IMR-90 (cell line): ENCODE measurements at regions not wholly inside any gene's neighbourhood (a gene's known extent, or its start where the extent isn't known, plus 50 kb on each side); places are given as distances from the start of the nearest gene placed in this dataset.

Experiments used
- ATAC-seq: fragments of 200-7000 bp; cut with Tn5 transposase; 2 replicates; pipeline ENCODE4 v1.9.1; 2020; ENCODE audit warnings: low read depth, mild to moderate bottlenecking, moderate library complexity
- BruUV-seq: library from RNA; stranded (reverse); fragments of 400-500 nt; replicated peaks from 2 replicates; lab custom pipeline; 2021; lab: Mats Ljungman, UMichigan
- CTCF ChIA-PET: fragments of 300-600 bp; formaldehyde crosslinking; extraction: SDS; loops from one replicate; lab custom pipeline; 2021; ENCODE audit warnings: antibody characterized with exemption; lab: Yijun Ruan, JAX
- POLR2A ChIA-PET: fragments of 300-600 bp; sonication (Branson Sonifier 250); formaldehyde crosslinking; loops from one replicate; lab custom pipeline; 2022; ENCODE audit warnings: antibody characterized with exemption; ENCODE audit not compliant: unreplicated experiment; lab: Charles Lee
- DNase-seq: peaks from one replicate; pipeline ENCODE4 v3.0.0; 2013
- H2AFZ ChIP-seq: replicated peaks from 2 replicates; pipeline ENCODE3; 2013; ENCODE audit warnings: low read length, mild to moderate bottlenecking; ENCODE audit not compliant: poor library complexity
- H2AK5ac ChIP-seq: 2 replicates; pipeline ENCODE4 v1.6.1; 2013; ENCODE audit warnings: low read depth, low read length, inconsistent platforms
- H2AK9ac ChIP-seq: replicated peaks from 2 replicates; pipeline ENCODE3; 2013; ENCODE audit warnings: mild to moderate bottlenecking, low read depth, low read length, moderate library complexity; ENCODE audit not compliant: poor library complexity
- H2BK120ac ChIP-seq: 2 replicates; pipeline ENCODE4 v1.6.1; 2013; ENCODE audit warnings: low read depth, low read length, inconsistent platforms
- H2BK15ac ChIP-seq: 3 replicates; pipeline ENCODE4 v1.6.1; 2013; ENCODE audit warnings: low read depth, low read length, inconsistent platforms
- H2BK20ac ChIP-seq: 2 replicates; pipeline ENCODE4 v1.6.1; 2013; ENCODE audit warnings: low read depth, mild to moderate bottlenecking, inconsistent platforms, low read length, moderate library complexity
- H2BK5ac ChIP-seq: 2 replicates; pipeline ENCODE4 v1.6.1; 2013; ENCODE audit warnings: mild to moderate bottlenecking, low read depth, low read length, inconsistent platforms; ENCODE audit not compliant: poor library complexity, severe bottlenecking
- H3K14ac ChIP-seq: replicated peaks from 2 replicates; pipeline ENCODE4 v1.6.1; 2013; ENCODE audit warnings: low read depth, low read length, inconsistent platforms
- H3K18ac ChIP-seq: 2 replicates; pipeline ENCODE4 v1.6.1; 2013; ENCODE audit warnings: low read depth, low read length, control low read depth
- H3K23ac ChIP-seq: 2 replicates; pipeline ENCODE4 v1.6.1; 2013; ENCODE audit warnings: low read depth, low read length, inconsistent platforms
- H3K27ac ChIP-seq: 2 replicates; pipeline ENCODE4 v1.5.1; 2013; ENCODE audit warnings: mild to moderate bottlenecking, control low read depth, low read length; ENCODE audit not compliant: insufficient read depth
- H3K27me3 ChIP-seq: 2 replicates; pipeline ENCODE4 v1.6.1; 2013; ENCODE audit warnings: low read length; ENCODE audit not compliant: control insufficient read depth, insufficient read depth
- H3K36me3 ChIP-seq: 2 replicates; pipeline ENCODE4 v1.6.1; 2013; ENCODE audit warnings: low read length, mixed read lengths; ENCODE audit not compliant: control insufficient read depth, insufficient read depth
- H3K4ac ChIP-seq: 2 replicates; pipeline ENCODE4 v1.6.1; 2013; ENCODE audit warnings: low read depth, low read length, inconsistent platforms
- H3K4me1 ChIP-seq: 2 replicates; pipeline ENCODE4 v1.6.1; 2013; ENCODE audit warnings: low read length, mixed read lengths; ENCODE audit not compliant: control insufficient read depth, insufficient read depth
- H3K4me2 ChIP-seq: 2 replicates; pipeline ENCODE4 v1.6.1; 2013; ENCODE audit warnings: low read depth, mild to moderate bottlenecking, control low read depth, low read length, moderate library complexity
- H3K4me3 ChIP-seq: 2 replicates; pipeline ENCODE4 v1.5.1; 2013; ENCODE audit warnings: low read depth, mild to moderate bottlenecking, control low read depth, low read length, moderate library complexity; ENCODE audit not compliant: insufficient read depth
- H3K56ac ChIP-seq: 2 replicates; pipeline ENCODE4 v1.6.1; 2013; ENCODE audit warnings: low read length, inconsistent platforms; ENCODE audit not compliant: insufficient read depth; ENCODE audit errors: extremely low read depth
- H3K79me1 ChIP-seq, 2 experiments: 2 replicates each; pipeline ENCODE4 v1.6.1; 2013; ENCODE audit warnings: low read length in 2 of 2, inconsistent platforms in 1 of 2, low read depth in 1 of 2
- H3K9ac ChIP-seq: 2 replicates; pipeline ENCODE4 v1.6.1; 2013; ENCODE audit warnings: low read depth, low read length, control low read depth
- H3K9me1 ChIP-seq: 2 replicates; pipeline ENCODE4 v1.6.1; 2013; ENCODE audit warnings: low read length, inconsistent platforms; ENCODE audit not compliant: insufficient read depth
- H3K9me3 ChIP-seq: 2 replicates; pipeline ENCODE4 v1.6.1; 2013; ENCODE audit warnings: low read length; ENCODE audit not compliant: control insufficient read depth, insufficient read depth
- H4K20me1 ChIP-seq: 2 replicates; pipeline ENCODE4 v1.6.1; 2013; ENCODE audit warnings: low read length, inconsistent platforms; ENCODE audit not compliant: insufficient read depth
- H4K5ac ChIP-seq: 2 replicates; pipeline ENCODE4 v1.6.1; 2013; ENCODE audit warnings: mild to moderate bottlenecking, low read depth, low read length, control low read depth
- H4K8ac ChIP-seq, 2 experiments: 2 replicates each; pipeline ENCODE4 v1.6.1; 2013; ENCODE audit warnings: low read depth in 2 of 2, low read length in 2 of 2, control low read depth in 1 of 2, inconsistent platforms in 1 of 2
- H4K91ac ChIP-seq: 2 replicates; pipeline ENCODE4 v1.6.1; 2013; ENCODE audit warnings: low read depth, low read length, inconsistent platforms; ENCODE audit not compliant: insufficient read depth
- CEBPB ChIP-seq: IDR thresholded peaks from 2 replicates; pipeline ENCODE4 v1.6.1; 2012; ENCODE audit warnings: low read depth, low read length, improper control_type of control experiment
- CHD1 ChIP-seq: IDR thresholded peaks from 2 replicates; pipeline ENCODE4 v1.6.1; 2012; ENCODE audit warnings: low read depth, low read length, improper control_type of control experiment
- CTCF ChIP-seq: conservative IDR thresholded peaks from 2 replicates; pipeline ENCODE4 v1.5.1; 2012; ENCODE audit warnings: mild to moderate bottlenecking, low read depth, low read length, improper control_type of control experiment
- FOS ChIP-seq: fragments of 150-350 bp; IDR thresholded peaks from 2 replicates; pipeline ENCODE4 v1.6.1; 2016; ENCODE audit warnings: low read depth, low read length
- MAFK ChIP-seq: IDR thresholded peaks from 2 replicates; pipeline ENCODE4 v1.6.1; 2012; ENCODE audit warnings: low read depth, low read length, improper control_type of control experiment
- MAZ ChIP-seq: IDR thresholded peaks from 2 replicates; pipeline ENCODE4 v1.6.1; 2012; ENCODE audit warnings: low read depth, mild to moderate bottlenecking, low read length, improper control_type of control experiment, moderate library complexity, borderline replicate concordance
- MXI1 ChIP-seq: IDR thresholded peaks from 2 replicates; pipeline ENCODE4 v1.6.1; 2012; ENCODE audit warnings: low read depth, mild to moderate bottlenecking, low read length, moderate library complexity, borderline replicate concordance
- NFE2L2 ChIP-seq: fragments of 150-350 bp; IDR thresholded peaks from 2 replicates; pipeline ENCODE4 v1.6.1; 2016; ENCODE audit warnings: low read depth, mild to moderate bottlenecking, low read length
- RFX5 ChIP-seq: IDR thresholded peaks from 2 replicates; pipeline ENCODE4 v1.8.0; 2012; ENCODE audit warnings: low read depth, mild to moderate bottlenecking, low read length, moderate library complexity
- WGBS, 2 experiments: methylation state at CpG; one replicate each; pipeline versions ENCODE4 v1.1.5 to v1.1.7; 2013; ENCODE audit warnings: missing lambda C conversion rate in 2 of 2; ENCODE audit not compliant: insufficient read length in 1 of 2; ENCODE audit errors: extremely low coverage in 2 of 2; 5-methylcytosine and 5-hydroxymethylcytosine counted together
- dilution Hi-C: fragments of 300-500 bp; cut with HindIII; formaldehyde crosslinking; loops from one replicate; pipeline ENCODE4 v1.14.3; 2018; ENCODE audit warnings: low sequenced_read_pairs; ENCODE audit not compliant: unreplicated experiment
- in situ Hi-C: fragments of 300-500 bp; cut with MboI; formaldehyde crosslinking; loops from 3 replicates; pipeline ENCODE4 v1.14.3; 2019; ENCODE audit warnings: low sequenced_read_pairs, inconsistent platforms, mixed read lengths
- intact Hi-C: fragments of 100-400 bp; cut with micrococcal nuclease; formaldehyde crosslinking; loops from 2 replicates; pipeline ENCODE4 v1.10.0; 2022
- TF ChIP-seq, protein P1 (sequence below): fragments of 150-350 bp; IDR thresholded peaks from 2 replicates; pipeline ENCODE4 v1.6.1; 2017; ENCODE audit warnings: mild to moderate bottlenecking, antibody characterized with exemption, low read length, low read depth

GRCh38 chr2:173747035-173747434, 218.1 kb downstream of the SP3 start:
- H3K4me2 ChIP-seq = no peak overlapping the region

More at GRCh38 chr2:173747035-173747434, 218.1 kb downstream of the SP3 start:
- Histone ChIP-seq H4K8ac (no peak overlapping the region), H3K14ac (no peak overlapping the region), H2AFZ (no peak overlapping the region), H4K5ac (no peak overlapping the region), H3K9me1 (no peaks in the 10 kb centered on the region), H3K4me3 (no peak overlapping the region), H2BK120ac (no peak overlapping the region), H3K18ac (no peak overlapping the region), H2AK5ac (no peak overlapping the region), H2BK15ac (no peak overlapping the region), H3K79me1 (no peaks in the 10 kb centered on the region), H3K27ac (no peak overlapping the region), H2AK9ac (no peak overlapping the region), H3K9me3 (no peaks in the 10 kb centered on the region), H4K20me1 (no peaks in the 10 kb centered on the region), H3K23ac (no peak overlapping the region), H2BK20ac (no peak overlapping the region), H4K91ac (no peak overlapping the region), H3K36me3 (no peaks in the 10 kb centered on the region), H3K27me3 (peaks cover 6% of the 10 kb centered on the region), H3K4ac (no peak overlapping the region), H3K9ac (no peak overlapping the region), H3K56ac (no peak overlapping the region), H2BK5ac (no peak overlapping the region), H3K4me1 (no peaks in the 10 kb centered on the region)
- no peak for DNase-seq
- ChIA-PET CTCF (interaction anchor here (0.6 to 0.7 kb wide), 2 partner anchors 20 to 477 kb away, joined by 3 to 4 read pairs; no protein-coding TSS in a partner anchor), POLR2A (no interaction called here)
- no peak for TF ChIP-seq FOS
- no peak for TF ChIP-seq RFX5
- TF ChIP-seq NFE2L2 = no peak
- TF ChIP-seq CTCF = no peak
- TF ChIP-seq CHD1 = no peak
- no peak for TF ChIP-seq MXI1
- no peak for TF ChIP-seq MAFK
- TF ChIP-seq, protein P1, sequence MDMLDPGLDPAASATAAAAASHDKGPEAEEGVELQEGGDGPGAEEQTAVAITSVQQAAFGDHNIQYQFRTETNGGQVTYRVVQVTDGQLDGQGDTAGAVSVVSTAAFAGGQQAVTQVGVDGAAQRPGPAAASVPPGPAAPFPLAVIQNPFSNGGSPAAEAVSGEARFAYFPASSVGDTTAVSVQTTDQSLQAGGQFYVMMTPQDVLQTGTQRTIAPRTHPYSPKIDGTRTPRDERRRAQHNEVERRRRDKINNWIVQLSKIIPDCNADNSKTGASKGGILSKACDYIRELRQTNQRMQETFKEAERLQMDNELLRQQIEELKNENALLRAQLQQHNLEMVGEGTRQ = no peak
- TF ChIP-seq CEBPB = no peak
- TF ChIP-seq MAZ = no peak
- intact Hi-C loops (no loop called here), dilution Hi-C loops (no loop called here), in situ Hi-C loops (no loop called here)
- ATAC-seq = no peak
- no TSS peak for BruUV-seq
- WGBS, 2 experiments = 92% methylated on average over 4 of the region's 6 CpGs; no CpG with 5 or more reads in 1 of the 2 experiments
